ENCODE measurements at regions not wholly inside any gene's neighbourhood (a gene's known extent, or its start where the extent isn't known, plus 50 kb on each side); places are given as distances from the start of the nearest gene placed in this dataset.

- no peak overlapping the region for H3K4me3 ChIP-seq
- ATAC-seq: no peak
- H3K4me1 ChIP-seq (ENCODE audit: low read depth): no peaks in the 10 kb centered on the region
- no peaks in the 10 kb centered on the region for H3K36me3 ChIP-seq (ENCODE audit: low read depth)
- intact Hi-C loops (cut with DNase I, micrococcal nuclease): no loop called here
- no peak for DNase-seq
- TF ChIP-seq CTCF (IDR thresholded peaks at IDR 0.05): no peak
- no peaks in the 10 kb centered on the region for H3K9me3 ChIP-seq
Observed at GRCh38 chr6:169370054-169370453, 116.4 kb upstream of the THBS2 start.

- H3K36me3 ChIP-seq (ENCODE audit: low read depth): no peaks in the 10 kb centered on the region
- intact Hi-C loops (cut with DNase I, micrococcal nuclease): no loop called here
- H3K4me1 ChIP-seq (ENCODE audit: low read depth): no peaks in the 10 kb centered on the region
- H3K9me3 ChIP-seq: no peaks in the 10 kb centered on the region
- DNase-seq (no peak), ATAC-seq (no peak)
- TF ChIP-seq CTCF (IDR thresholded peaks at IDR 0.05): no peak
- no peak overlapping the region for H3K4me3 ChIP-seq
Observed at GRCh38 chr6:169368200-169368599, 114.6 kb upstream of the THBS2 start.

GRCh38 chr6:169367507-169367906 is 113.9 kb upstream of the THBS2 start:
- intact Hi-C loops (cut with DNase I, micrococcal nuclease): no loop called here
- H3K4me1 ChIP-seq (ENCODE audit: low read depth): no peaks in the 10 kb centered on the region

GRCh38 chr6:169366258-169366901 is 112.7 kb upstream of the THBS2 start:
- Histone ChIP-seq H3K4me1 (ENCODE audit: low read depth) (no peaks in the 10 kb centered on the region), H3K36me3 (ENCODE audit: low read depth) (no peaks in the 10 kb centered on the region), H3K4me3 (no peak overlapping the region), H3K9me3 (no peaks in the 10 kb centered on the region)
- no peak for ATAC-seq
- DNase-seq: no peak
- intact Hi-C loops (cut with DNase I, micrococcal nuclease): no loop called here
- TF ChIP-seq CTCF (IDR thresholded peaks at IDR 0.05): no peak

More at GRCh38 chr6:169367507-169367906, 113.9 kb upstream of the THBS2 start:
- no peak for ATAC-seq
- TF ChIP-seq CTCF (IDR thresholded peaks at IDR 0.05): no peak
- H3K36me3 ChIP-seq (ENCODE audit: low read depth): no peaks in the 10 kb centered on the region
- H3K9me3 ChIP-seq: no peaks in the 10 kb centered on the region
- no peak overlapping the region for H3K4me3 ChIP-seq
- DNase-seq: no peak

- ATAC-seq: no peak
Observed at GRCh38 chr6:169365567-169366257, 112.1 kb upstream of the THBS2 start.

More at GRCh38 chr6:169365567-169366257, 112.1 kb upstream of the THBS2 start:
- no peak for TF ChIP-seq CTCF (IDR thresholded peaks at IDR 0.05)
- no peaks in the 10 kb centered on the region for H3K36me3 ChIP-seq (ENCODE audit: low read depth)
- intact Hi-C loops (cut with DNase I, micrococcal nuclease): no loop called here
- DNase-seq: no peak
- no peak overlapping the region for H3K4me3 ChIP-seq
- H3K9me3 ChIP-seq: no peaks in the 10 kb centered on the region
- no peaks in the 10 kb centered on the region for H3K4me1 ChIP-seq (ENCODE audit: low read depth)
